Neutrophil (primary cell): ENCODE measurements at regions not wholly inside any gene's neighbourhood (a gene's known extent, or its start where the extent isn't known, plus 50 kb on each side); places are given as distances from the start of the nearest gene placed in this dataset.

ENCODE experiments used
- H3K27ac ChIP-seq: fragments of 200-600 bp; sonication (generic); 2 replicates; pipeline ENCODE4 v1.5.1; 2016; ENCODE audit warnings: mild to moderate bottlenecking, moderate library complexity
- H3K27me3 ChIP-seq: fragments of 200-600 bp; sonication (generic); 2 replicates; pipeline ENCODE4 v1.6.0; 2016; ENCODE audit warnings: mild to moderate bottlenecking
- H3K36me3 ChIP-seq: fragments of 200-600 bp; sonication (generic); 2 replicates; pipeline ENCODE4 v1.5.1; 2017
- H3K4me1 ChIP-seq, 2 experiments: fragments of 200-600 bp in 1 of 2; sonication (generic) in 1 of 2; 1 replicate in 1 of 2; 2 replicates in 1 of 2; pipeline versions ENCODE4 v1.5.1 to v1.6.1; 2013 to 2016; ENCODE audit warnings: low read depth in 1 of 2, low read length in 1 of 2, mild to moderate bottlenecking in 1 of 2, moderate library complexity in 1 of 2; ENCODE audit not compliant: control insufficient read depth in 1 of 2, insufficient read depth in 1 of 2
- H3K4me3 ChIP-seq, 2 experiments: fragments of 200-600 bp in 1 of 2; sonication (generic) in 1 of 2; 1 replicate in 1 of 2; 2 replicates in 1 of 2; pipeline ENCODE4 v1.5.1; 2013 to 2016; ENCODE audit warnings: low read depth in 1 of 2, low read length in 1 of 2, mild to moderate bottlenecking in 1 of 2, moderate library complexity in 1 of 2
- H3K9me3 ChIP-seq: fragments of 200-600 bp; sonication (generic); 2 replicates; pipeline ENCODE4 v1.5.1; 2016
- CTCF ChIP-seq: fragments of 200-600 bp; sonication (generic); IDR thresholded peaks from 2 replicates; pipeline ENCODE4 v1.5.1; 2016; ENCODE audit warnings: antibody characterized with exemption

- no peak overlapping the region for H3K27ac ChIP-seq
- H3K27me3 ChIP-seq, result no peaks in the 10 kb centered on the region
- no peak overlapping the region for H3K4me3 ChIP-seq
- no peak for TF ChIP-seq CTCF
- H3K36me3 ChIP-seq, result no peaks in the 10 kb centered on the region
- H3K4me1 ChIP-seq, result no peaks in the 10 kb centered on the region
- no peaks in the 10 kb centered on the region for H3K9me3 ChIP-seq
These were observed 157.8 kb upstream of the SNX7 start for GRCh38 chr1:98503771-98504170.

GRCh38 chr1:98502937-98503336 lies 158.6 kb upstream of the SNX7 start:
- no peaks in the 10 kb centered on the region for H3K27me3 ChIP-seq
- TF ChIP-seq CTCF, result no peak
- H3K9me3 ChIP-seq, result no peaks in the 10 kb centered on the region
- H3K36me3 ChIP-seq, result no peaks in the 10 kb centered on the region
- no peaks in the 10 kb centered on the region for H3K4me1 ChIP-seq
- no peak overlapping the region for H3K27ac ChIP-seq
- no peak overlapping the region for H3K4me3 ChIP-seq

- no peak for TF ChIP-seq CTCF
- H3K27me3 ChIP-seq, result no peaks in the 10 kb centered on the region
- H3K36me3 ChIP-seq, result no peaks in the 10 kb centered on the region
- no peak overlapping the region for H3K27ac ChIP-seq
- no peak overlapping the region for H3K4me3 ChIP-seq
- H3K4me1 ChIP-seq, result no peaks in the 10 kb centered on the region
- no peaks in the 10 kb centered on the region for H3K9me3 ChIP-seq
These were observed 161.2 kb upstream of the SNX7 start for GRCh38 chr1:98500324-98500723.

GRCh38 chr1:98498651-98499050 lies 162.9 kb upstream of the SNX7 start:
- no peak for TF ChIP-seq CTCF
- Histone ChIP-seq H3K27ac (no peak overlapping the region), H3K9me3 (no peaks in the 10 kb centered on the region), H3K4me1 (no peaks in the 10 kb centered on the region), H3K27me3 (no peaks in the 10 kb centered on the region), H3K4me3 (no peak overlapping the region), H3K36me3 (no peaks in the 10 kb centered on the region)

- no peak for TF ChIP-seq CTCF
- Histone ChIP-seq H3K27me3 (no peaks in the 10 kb centered on the region), H3K9me3 (no peaks in the 10 kb centered on the region), H3K4me1 (no peaks in the 10 kb centered on the region), H3K4me3 (no peak overlapping the region), H3K27ac (no peak overlapping the region), H3K36me3 (no peaks in the 10 kb centered on the region)
These were observed 164.0 kb upstream of the SNX7 start for GRCh38 chr1:98497497-98497896.
